GM23248 (cell line): ENCODE measurements at regions not wholly inside any gene's neighbourhood (a gene's known extent, or its start where the extent isn't known, plus 50 kb on each side); places are given as distances from the start of the nearest gene placed in this dataset.

Experiments used
- DNase-seq: peaks from one replicate; pipeline ENCODE4 v3.0.0-alpha.2; 2015
- H2AFZ ChIP-seq: fragments of 200-600 bp; sonication (generic); 2 replicates; pipeline ENCODE4 v1.6.1; 2016; ENCODE audit warnings: antibody characterized with exemption
- H3F3A ChIP-seq: fragments of 200-600 bp; sonication (generic); 2 replicates; pipeline ENCODE4 v1.6.1; 2016; ENCODE audit warnings: mild to moderate bottlenecking, antibody characterized with exemption, mixed run types; ENCODE audit not compliant: insufficient read depth
- H3K27ac ChIP-seq: fragments of 200-600 bp; sonication (generic); 2 replicates; pipeline ENCODE4 v1.5.1; 2016; ENCODE audit warnings: mild to moderate bottlenecking
- H3K27me3 ChIP-seq: fragments of 200-600 bp; sonication (generic); replicated peaks from 2 replicates; pipeline ENCODE4 v1.6.1; 2016; ENCODE audit warnings: mild to moderate bottlenecking; ENCODE audit not compliant: insufficient read depth
- H3K36me3 ChIP-seq: fragments of 200-600 bp; sonication (generic); 2 replicates; pipeline ENCODE4 v1.6.1; 2016; ENCODE audit warnings: low read depth, mild to moderate bottlenecking
- H3K4me1 ChIP-seq: fragments of 200-600 bp; sonication (generic); 2 replicates; pipeline ENCODE4 v1.6.1; 2016; ENCODE audit warnings: mild to moderate bottlenecking; ENCODE audit not compliant: insufficient read depth
- H3K4me2 ChIP-seq: fragments of 200-600 bp; sonication (generic); one replicate; pipeline ENCODE4 v1.6.1; 2016; ENCODE audit warnings: mild to moderate bottlenecking; ENCODE audit not compliant: unreplicated experiment
- H3K4me3 ChIP-seq: fragments of 200-600 bp; sonication (generic); 2 replicates; pipeline ENCODE4 v1.5.1; 2016; ENCODE audit warnings: mild to moderate bottlenecking
- H3K79me2 ChIP-seq: fragments of 200-600 bp; sonication (generic); 2 replicates; pipeline ENCODE4 v1.6.1; 2016; ENCODE audit warnings: mild to moderate bottlenecking; ENCODE audit not compliant: insufficient read depth
- H3K9ac ChIP-seq: fragments of 200-600 bp; sonication (generic); 2 replicates; pipeline ENCODE4 v1.6.1; 2016; ENCODE audit warnings: mild to moderate bottlenecking
- H3K9me2 ChIP-seq: fragments of 200-600 bp; sonication (generic); 2 replicates; pipeline ENCODE4 v1.6.1; 2016; ENCODE audit warnings: mixed run types, mild to moderate bottlenecking, moderate library complexity; ENCODE audit not compliant: insufficient read depth
- H3K9me3 ChIP-seq: fragments of 200-600 bp; sonication (generic); one replicate; pipeline ENCODE4 v1.6.1; 2017; ENCODE audit warnings: low read depth
- H4K20me1 ChIP-seq: fragments of 200-600 bp; sonication (generic); 2 replicates; pipeline ENCODE4 v1.6.0; 2016; ENCODE audit not compliant: insufficient read depth
- EZH2 ChIP-seq: fragments of 200-600 bp; sonication (generic); IDR thresholded peaks from 2 replicates; pipeline ENCODE4 v1.6.1; 2018; ENCODE audit warnings: antibody characterized with exemption, mild to moderate bottlenecking; ENCODE audit not compliant: insufficient read depth, poor library complexity, severe bottlenecking
- EZH2phosphoT487 ChIP-seq: fragments of 200-600 bp; sonication (generic); IDR thresholded peaks from 2 replicates; pipeline ENCODE4 v1.6.1; 2018; ENCODE audit warnings: antibody characterized with exemption, moderate library complexity, mild to moderate bottlenecking, low read depth; ENCODE audit not compliant: insufficient read depth
- WGBS, 2 experiments: methylation state at CpG; one replicate each; pipeline ENCODE4 v1.1.6; 2015 to 2017; ENCODE audit warnings: low lambda C conversion rate in 2 of 2, low coverage in 1 of 2; ENCODE audit errors: missing lambda C conversion rate in 2 of 2; 5-methylcytosine and 5-hydroxymethylcytosine counted together
- in situ Hi-C: fragments of 300-500 bp; cut with MboI; formaldehyde crosslinking; loops from 2 replicates; pipeline ENCODE4 v1.15.0; 2020

GRCh38 chr3:144036498-144036897, 64.9 kb downstream of the DIPK2A start:
- Histone ChIP-seq H3K4me3 (no peak overlapping the region), H4K20me1 (no peaks in the 10 kb centered on the region), H3K4me1 (no peaks in the 10 kb centered on the region; the same call in 1 of the 2 replicates), H3K79me2 (no peaks in the 10 kb centered on the region), H3K27ac (no peak overlapping the region), H3K9ac (no peak overlapping the region), H3K9me3 (no peaks in the 10 kb centered on the region), H3K9me2 (no peaks in the 10 kb centered on the region), H3K36me3 (no peaks in the 10 kb centered on the region), H3K27me3 (no peaks in the 10 kb centered on the region), H3F3A (no peaks in the 10 kb centered on the region), H2AFZ (no peak overlapping the region), H3K4me2 (no peak overlapping the region)
- TF ChIP-seq EZH2, result no peak
- TF ChIP-seq EZH2phosphoT487, result no peak
- 90 to 97% methylated on average over 1 of the region's 1 CpG for WGBS, 2 experiments
- no peak for DNase-seq
- in situ Hi-C loops, result no loop called here

- TF ChIP-seq EZH2 (no peak), EZH2phosphoT487 (no peak)
- no peak overlapping the region for H3K9ac ChIP-seq
- no peaks in the 10 kb centered on the region for H3K79me2 ChIP-seq
- H3K9me2 ChIP-seq, result no peaks in the 10 kb centered on the region
- no peak overlapping the region for H2AFZ ChIP-seq
- H3K27ac ChIP-seq, result no peak overlapping the region
- H3K36me3 ChIP-seq, result no peaks in the 10 kb centered on the region
- no peak overlapping the region for H3K4me2 ChIP-seq
- H3K4me3 ChIP-seq, result no peak overlapping the region
- DNase-seq, result no peak
- no peaks in the 10 kb centered on the region for H3K27me3 ChIP-seq
- no peaks in the 10 kb centered on the region for H3K4me1 ChIP-seq
- no peaks in the 10 kb centered on the region for H3F3A ChIP-seq
- in situ Hi-C loops, result no loop called here
- H4K20me1 ChIP-seq, result no peaks in the 10 kb centered on the region
- no peaks in the 10 kb centered on the region for H3K9me3 ChIP-seq
These were observed 68.0 kb downstream of the DIPK2A start for GRCh38 chr3:144039661-144040060.

- WGBS, 2 experiments, result 63 to 88% methylated on average over 1 of the region's 1 CpG
- Histone ChIP-seq H3K4me2 (no peak overlapping the region), H4K20me1 (no peaks in the 10 kb centered on the region), H3F3A (no peaks in the 10 kb centered on the region), H2AFZ (no peak overlapping the region), H3K9me3 (no peaks in the 10 kb centered on the region), H3K36me3 (no peaks in the 10 kb centered on the region), H3K9ac (no peak overlapping the region), H3K4me3 (no peak overlapping the region), H3K27ac (no peak overlapping the region), H3K4me1 (peaks cover 6% of the 10 kb centered on the region; the same call in 1 of the 2 replicates), H3K27me3 (no peaks in the 10 kb centered on the region), H3K79me2 (no peaks in the 10 kb centered on the region), H3K9me2 (no peaks in the 10 kb centered on the region)
- no peak for DNase-seq
- in situ Hi-C loops, result no loop called here
- TF ChIP-seq EZH2, result no peak
These were observed 70.4 kb downstream of the DIPK2A start for GRCh38 chr3:144041960-144042556.

GRCh38 chr3:144045766-144046165, 74.1 kb downstream of the DIPK2A start:
- H4K20me1 ChIP-seq, result no peaks in the 10 kb centered on the region
- H3K27ac ChIP-seq, result no peak overlapping the region
- in situ Hi-C loops, result no loop called here
- peak; percentile 6 for DNase-seq
- H3K27me3 ChIP-seq, result no peaks in the 10 kb centered on the region
- WGBS, 2 experiments, result 39 to 48% methylated on average over 1 of the region's 1 CpG
- no peaks in the 10 kb centered on the region for H3K36me3 ChIP-seq
- H3K79me2 ChIP-seq, result no peaks in the 10 kb centered on the region
- no peaks in the 10 kb centered on the region for H3K9me3 ChIP-seq
- H2AFZ ChIP-seq, result no peak overlapping the region
- no peak overlapping the region for H3K4me2 ChIP-seq
- peaks cover 6% of the 10 kb centered on the region; the same call in 1 of the 2 replicates for H3K4me1 ChIP-seq
- H3F3A ChIP-seq, result no peaks in the 10 kb centered on the region
- H3K4me3 ChIP-seq, result no peak overlapping the region
- H3K9me2 ChIP-seq, result no peaks in the 10 kb centered on the region; the same call in 1 of the 2 replicates
- H3K9ac ChIP-seq, result no peak overlapping the region
- TF ChIP-seq EZH2phosphoT487 (no peak), EZH2 (no peak)

GRCh38 chr3:144049374-144049773, 77.8 kb downstream of the DIPK2A start:
- Histone ChIP-seq H4K20me1 (no peaks in the 10 kb centered on the region), H3K4me1 (peaks cover 19% of the 10 kb centered on the region), H3K4me3 (no peak overlapping the region), H3K79me2 (no peaks in the 10 kb centered on the region), H3F3A (peaks cover 15% of the 10 kb centered on the region), H3K9me2 (no peaks in the 10 kb centered on the region; the same call in 1 of the 2 replicates), H3K4me2 (no peak overlapping the region), H3K9ac (no peak overlapping the region), H3K27ac (no peak overlapping the region), H2AFZ (no peak overlapping the region), H3K36me3 (no peaks in the 10 kb centered on the region), H3K9me3 (no peaks in the 10 kb centered on the region), H3K27me3 (no peaks in the 10 kb centered on the region)
- TF ChIP-seq EZH2phosphoT487, result no peak
- TF ChIP-seq EZH2, result no peak
- DNase-seq, result no peak
- WGBS, 2 experiments, result 94 to 97% methylated on average over 5 of the region's 5 CpGs
- in situ Hi-C loops, result no loop called here
